HG03457 (cell line): ENCODE measurements at regions not wholly inside any gene's neighbourhood (a gene's known extent, or its start where the extent isn't known, plus 50 kb on each side); places are given as distances from the start of the nearest gene placed in this dataset.
A peak's percentile ranks its signal among the peaks of the same experiment; 100 is the strongest.

Source experiments
- ATAC-seq: cut with Tn5 transposase; IDR thresholded peaks from one replicate; pipeline ENCODE4 v1.9.1; 2021; ENCODE audit warnings: moderate number of reproducible peaks; ENCODE audit not compliant: unreplicated experiment

- ATAC-seq = no peak
These were observed 1038.3 kb downstream of the AMY1C start for GRCh38 chr1:104787866-104788510.

GRCh38 chr1:104791030-104791429 lies 1041.3 kb downstream of the AMY1C start:
- ATAC-seq = no peak

- ATAC-seq = no peak
These were observed 1044.3 kb downstream of the AMY1C start for GRCh38 chr1:104794035-104794434.

GRCh38 chr1:104795931-104796330 lies 1046.2 kb downstream of the AMY1C start:
- ATAC-seq = no peak

- ATAC-seq = no peak
These were observed 1048.3 kb downstream of the AMY1C start for GRCh38 chr1:104797982-104798381.

- ATAC-seq = no peak
These were observed 1051.6 kb downstream of the AMY1C start for GRCh38 chr1:104801344-104801743.

- ATAC-seq = no peak
These were observed 1054.4 kb downstream of the AMY1C start for GRCh38 chr1:104804147-104804546.

- no peak for ATAC-seq
These were observed 1057.9 kb downstream of the AMY1C start for GRCh38 chr1:104807590-104807989.

GRCh38 chr1:104825401-104825800 lies 1075.7 kb downstream of the AMY1C start:
- ATAC-seq = no peak

GRCh38 chr1:104830534-104830933 lies 1080.8 kb downstream of the AMY1C start:
- no peak for ATAC-seq

- ATAC-seq = no peak
These were observed 1102.5 kb downstream of the AMY1C start for GRCh38 chr1:104852151-104852550.

- ATAC-seq = no peak
These were observed 1103.6 kb downstream of the AMY1C start for GRCh38 chr1:104853276-104853675.

- no peak for ATAC-seq
These were observed 1104.8 kb downstream of the AMY1C start for GRCh38 chr1:104854529-104854928.

- no peak for ATAC-seq
These were observed 1105.9 kb downstream of the AMY1C start for GRCh38 chr1:104855550-104855949.

GRCh38 chr1:104856091-104856490 lies 1106.4 kb downstream of the AMY1C start:
- no peak for ATAC-seq

GRCh38 chr1:104856518-104856917 lies 1106.8 kb downstream of the AMY1C start:
- no peak for ATAC-seq

- no peak for ATAC-seq
These were observed 1119.1 kb downstream of the AMY1C start for GRCh38 chr1:104868794-104869193.

GRCh38 chr1:104874044-104874443 lies 1124.3 kb downstream of the AMY1C start:
- ATAC-seq = peak; percentile 89

- ATAC-seq = no peak
These were observed 1128.7 kb downstream of the AMY1C start for GRCh38 chr1:104878203-104878909.

- no peak for ATAC-seq
These were observed 1135.2 kb downstream of the AMY1C start for GRCh38 chr1:104884939-104885338.

GRCh38 chr1:104905322-104905721 lies 1155.6 kb downstream of the AMY1C start:
- ATAC-seq = no peak

- no peak for ATAC-seq
These were observed 1156.4 kb downstream of the AMY1C start for GRCh38 chr1:104906141-104906540.

- no peak for ATAC-seq
These were observed 1169.5 kb downstream of the AMY1C start for GRCh38 chr1:104919188-104919587.
